Calu3 (cell line): ENCODE measurements at regions not wholly inside any gene's neighbourhood (a gene's known extent, or its start where the extent isn't known, plus 50 kb on each side); places are given as distances from the start of the nearest gene placed in this dataset.

Source experiments
- BruUV-seq: library from RNA; stranded (reverse); fragments of 400-500 nt; replicated peaks from 2 replicates; lab custom pipeline; 2021; lab: Mats Ljungman, UMichigan
- CTCF ChIA-PET: fragments of 300-600 bp; sonication (Branson Sonifier 250); formaldehyde crosslinking; loops from one replicate; lab custom pipeline; 2022; ENCODE audit warnings: antibody characterized with exemption; lab: Charles Lee
- DNase-seq: peaks from one replicate; pipeline ENCODE4 v3.0.0; 2022
- H3K27ac Mint-ChIP-seq: one replicate; pipeline ENCODE4 v1.8.0; 2022; ENCODE audit warnings: mixed read lengths; ENCODE audit not compliant: unreplicated experiment
- H3K27me3 Mint-ChIP-seq: one replicate; pipeline ENCODE4 v1.8.0; 2022; ENCODE audit warnings: mixed read lengths; ENCODE audit not compliant: unreplicated experiment
- H3K36me3 Mint-ChIP-seq: one replicate; pipeline ENCODE4 v1.8.0; 2022; ENCODE audit warnings: mild to moderate bottlenecking, moderate library complexity, mixed read lengths; ENCODE audit not compliant: insufficient read depth, unreplicated experiment
- H3K4me1 Mint-ChIP-seq: one replicate; pipeline ENCODE4 v1.8.0; 2022; ENCODE audit warnings: mild to moderate bottlenecking, low read depth, mixed read lengths; ENCODE audit not compliant: unreplicated experiment
- H3K4me3 Mint-ChIP-seq: one replicate; pipeline ENCODE4 v1.8.0; 2022; ENCODE audit warnings: mild to moderate bottlenecking, low read depth, moderate library complexity, mixed read lengths; ENCODE audit not compliant: unreplicated experiment
- H3K9me3 Mint-ChIP-seq: one replicate; pipeline ENCODE4 v1.8.0; 2022; ENCODE audit warnings: low read depth, mixed read lengths; ENCODE audit not compliant: unreplicated experiment
- intact Hi-C: fragments of 100-400 bp; cut with micrococcal nuclease; formaldehyde crosslinking; loops from one replicate; pipeline ENCODE4 v1.10.0; 2022; ENCODE audit not compliant: unreplicated experiment
- TF ChIP-seq, protein P1 (sequence below): fragments of 200-600 bp; IDR thresholded peaks from one replicate; pipeline ENCODE4 v1.8.0; 2022; ENCODE audit warnings: antibody characterized with exemption; ENCODE audit not compliant: unreplicated experiment

- Mint-ChIP-seq H3K36me3 (no peaks in the 10 kb centered on the region), H3K4me3 (no peak overlapping the region), H3K27me3 (peaks cover 10% of the 10 kb centered on the region), H3K27ac (no peak overlapping the region), H3K9me3 (peaks cover 3% of the 10 kb centered on the region), H3K4me1 (peaks cover 7% of the 10 kb centered on the region)
- CTCF ChIA-PET, result no interaction called here
- TF ChIP-seq, protein P1, sequence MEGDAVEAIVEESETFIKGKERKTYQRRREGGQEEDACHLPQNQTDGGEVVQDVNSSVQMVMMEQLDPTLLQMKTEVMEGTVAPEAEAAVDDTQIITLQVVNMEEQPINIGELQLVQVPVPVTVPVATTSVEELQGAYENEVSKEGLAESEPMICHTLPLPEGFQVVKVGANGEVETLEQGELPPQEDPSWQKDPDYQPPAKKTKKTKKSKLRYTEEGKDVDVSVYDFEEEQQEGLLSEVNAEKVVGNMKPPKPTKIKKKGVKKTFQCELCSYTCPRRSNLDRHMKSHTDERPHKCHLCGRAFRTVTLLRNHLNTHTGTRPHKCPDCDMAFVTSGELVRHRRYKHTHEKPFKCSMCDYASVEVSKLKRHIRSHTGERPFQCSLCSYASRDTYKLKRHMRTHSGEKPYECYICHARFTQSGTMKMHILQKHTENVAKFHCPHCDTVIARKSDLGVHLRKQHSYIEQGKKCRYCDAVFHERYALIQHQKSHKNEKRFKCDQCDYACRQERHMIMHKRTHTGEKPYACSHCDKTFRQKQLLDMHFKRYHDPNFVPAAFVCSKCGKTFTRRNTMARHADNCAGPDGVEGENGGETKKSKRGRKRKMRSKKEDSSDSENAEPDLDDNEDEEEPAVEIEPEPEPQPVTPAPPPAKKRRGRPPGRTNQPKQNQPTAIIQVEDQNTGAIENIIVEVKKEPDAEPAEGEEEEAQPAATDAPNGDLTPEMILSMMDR, result no peak
- intact Hi-C loops, result loop anchor here (5.0 kb wide), 1 partner anchor 189 kb away; no protein-coding TSS in a partner anchor
- DNase-seq, result no peak
- BruUV-seq, result no TSS peak
Measured at GRCh38 chr1:66468722-66469121, 65.2 kb upstream of the SGIP1 start.

- Mint-ChIP-seq H3K4me1 (no peaks in the 10 kb centered on the region), H3K36me3 (no peaks in the 10 kb centered on the region), H3K27ac (no peak overlapping the region), H3K27me3 (peaks cover 16% of the 10 kb centered on the region), H3K4me3 (no peak overlapping the region), H3K9me3 (no peaks in the 10 kb centered on the region)
- intact Hi-C loops, result no loop called here
- CTCF ChIA-PET, result interaction anchor here (0.6 kb wide), 1 partner anchor 245 kb away, joined by 5 read pairs; no protein-coding TSS in a partner anchor
- DNase-seq, result no peak
- BruUV-seq, result no TSS peak
- TF ChIP-seq, protein P1, result no peak
Measured at GRCh38 chr1:66475940-66476339, 58.0 kb upstream of the SGIP1 start.

DNA sequence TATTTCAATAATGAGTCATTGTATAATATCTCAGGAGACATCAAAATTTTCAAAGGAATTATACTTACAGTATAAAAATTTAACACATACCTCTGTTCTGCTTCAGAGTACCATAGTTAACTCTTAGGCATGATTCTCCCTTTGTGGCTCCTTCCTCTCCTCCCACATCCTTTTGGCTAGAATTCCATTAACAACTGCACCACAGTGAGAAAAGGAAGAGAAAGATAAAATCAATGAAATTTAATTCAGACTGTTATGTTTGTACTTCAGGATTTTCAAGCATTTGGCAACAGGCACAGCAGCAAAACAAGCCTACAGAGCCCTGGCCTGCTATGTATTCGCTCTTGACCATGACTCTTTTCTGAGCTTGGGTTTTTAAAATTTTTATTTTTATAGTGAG lies 57.2 kb upstream of the SGIP1 start:
- Mint-ChIP-seq H3K4me1 (no peaks in the 10 kb centered on the region), H3K27me3 (peaks cover 16% of the 10 kb centered on the region), H3K27ac (no peak overlapping the region), H3K36me3 (no peaks in the 10 kb centered on the region), H3K9me3 (no peaks in the 10 kb centered on the region), H3K4me3 (no peak overlapping the region)
- TF ChIP-seq, protein P1, result no peak
- BruUV-seq, result no TSS peak
- no peak for DNase-seq
- CTCF ChIA-PET, result no interaction called here
- intact Hi-C loops, result no loop called here

- DNase-seq, result no peak
- CTCF ChIA-PET, result no interaction called here
- intact Hi-C loops, result no loop called here
- Mint-ChIP-seq H3K4me1 (no peaks in the 10 kb centered on the region), H3K27ac (no peak overlapping the region), H3K27me3 (peaks cover 25% of the 10 kb centered on the region), H3K9me3 (no peaks in the 10 kb centered on the region), H3K4me3 (no peak overlapping the region), H3K36me3 (no peaks in the 10 kb centered on the region)
- TF ChIP-seq, protein P1, result no peak
- no TSS peak for BruUV-seq
Measured at GRCh38 chr1:66478116-66478515, 55.8 kb upstream of the SGIP1 start.
